ENCODE measurements at regions not wholly inside any gene's neighbourhood (a gene's known extent, or its start where the extent isn't known, plus 50 kb on each side); places are given as distances from the start of the nearest gene placed in this dataset.
"Not testable (repeated sequence)": the region's sequence is repeated elsewhere in the genome, so short reads cannot be mapped to it uniquely, and the experiment has no call there.

DNA sequence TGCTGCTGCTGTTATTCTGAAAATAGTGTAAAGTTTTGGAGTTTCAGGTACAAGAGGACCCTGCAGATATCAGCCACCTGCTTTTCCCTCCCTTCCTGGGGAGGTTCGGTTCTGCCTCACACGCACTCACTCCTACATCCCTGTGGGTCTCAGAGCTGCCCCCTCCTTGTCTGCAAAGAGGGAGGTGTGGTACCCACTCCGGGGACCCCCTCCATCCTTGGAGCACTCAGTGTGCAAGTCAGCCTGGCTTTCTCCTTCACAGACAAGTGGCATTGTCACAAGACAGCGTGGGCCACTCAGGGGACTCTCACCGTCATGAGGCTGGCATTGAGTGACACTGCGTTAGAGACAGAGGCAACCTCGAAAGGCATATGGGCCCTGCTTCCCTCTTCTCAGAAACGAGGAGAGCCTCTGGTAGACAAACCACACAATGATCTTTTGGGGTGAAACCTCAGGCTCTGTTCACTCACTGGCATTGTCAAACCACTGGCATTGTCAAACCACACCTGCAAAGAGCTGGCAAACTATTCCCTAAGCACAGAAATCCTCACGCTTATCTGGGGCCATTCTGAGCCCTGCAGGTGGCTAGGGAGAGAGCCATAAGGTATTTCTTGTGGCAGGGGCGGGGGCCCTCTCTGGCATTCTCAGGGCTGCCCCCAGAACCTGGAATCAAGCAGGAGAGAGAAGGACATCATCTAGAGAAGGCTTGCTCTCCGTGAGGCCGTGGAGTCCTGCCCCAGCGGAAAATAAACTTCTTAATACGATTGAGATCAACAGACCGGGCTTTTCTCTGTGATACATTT is 285.0 kb downstream of the SHOX start:
- 61% methylated on average over 6 of the region's 15 CpGs for WGBS (ENCODE audit: insufficient coverage, low coverage, low lambda C conversion rate, missing lambda C conversion rate)
- Histone ChIP-seq H3K27me3 (no peaks in the 10 kb centered on the region), H3K9me3 (no peaks in the 10 kb centered on the region), H3K36me3 (no peaks in the 10 kb centered on the region), H3K4me3 (no peak overlapping the region), H3K27ac (no peak overlapping the region), H3K4me1 (no peaks in the 10 kb centered on the region)
- intact Hi-C loops (cut with DNase I) = no loop called here
- ATAC-seq (no peak), DNase-seq (no peak)
- TF ChIP-seq, protein P1, sequence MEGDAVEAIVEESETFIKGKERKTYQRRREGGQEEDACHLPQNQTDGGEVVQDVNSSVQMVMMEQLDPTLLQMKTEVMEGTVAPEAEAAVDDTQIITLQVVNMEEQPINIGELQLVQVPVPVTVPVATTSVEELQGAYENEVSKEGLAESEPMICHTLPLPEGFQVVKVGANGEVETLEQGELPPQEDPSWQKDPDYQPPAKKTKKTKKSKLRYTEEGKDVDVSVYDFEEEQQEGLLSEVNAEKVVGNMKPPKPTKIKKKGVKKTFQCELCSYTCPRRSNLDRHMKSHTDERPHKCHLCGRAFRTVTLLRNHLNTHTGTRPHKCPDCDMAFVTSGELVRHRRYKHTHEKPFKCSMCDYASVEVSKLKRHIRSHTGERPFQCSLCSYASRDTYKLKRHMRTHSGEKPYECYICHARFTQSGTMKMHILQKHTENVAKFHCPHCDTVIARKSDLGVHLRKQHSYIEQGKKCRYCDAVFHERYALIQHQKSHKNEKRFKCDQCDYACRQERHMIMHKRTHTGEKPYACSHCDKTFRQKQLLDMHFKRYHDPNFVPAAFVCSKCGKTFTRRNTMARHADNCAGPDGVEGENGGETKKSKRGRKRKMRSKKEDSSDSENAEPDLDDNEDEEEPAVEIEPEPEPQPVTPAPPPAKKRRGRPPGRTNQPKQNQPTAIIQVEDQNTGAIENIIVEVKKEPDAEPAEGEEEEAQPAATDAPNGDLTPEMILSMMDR (IDR thresholded peaks at IDR 0.05) = no peak
- TF ChIP-seq POLR2A (IDR thresholded peaks at IDR 0.05) = no peak

DNA sequence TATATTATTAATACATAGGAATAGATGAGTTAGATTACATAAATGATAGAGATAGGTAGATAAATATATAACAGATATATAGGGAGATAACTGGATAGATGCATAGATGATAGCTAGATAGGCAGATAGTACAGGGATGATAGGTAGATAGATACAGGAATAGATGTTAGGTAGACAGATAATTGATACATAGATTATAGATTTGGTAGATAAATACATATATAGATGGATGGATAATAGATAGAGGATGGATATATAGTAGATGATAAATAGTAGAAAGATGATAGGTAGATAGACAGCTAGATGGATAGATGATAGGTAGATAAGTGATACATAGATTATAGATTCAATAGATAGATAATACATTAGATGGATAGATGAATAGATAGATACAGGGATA is 283.6 kb downstream of the SHOX start:
- TF ChIP-seq, protein P1 (IDR thresholded peaks at IDR 0.05) = no peak
- no peak overlapping the region for H3K4me3 ChIP-seq
- no peaks in the 10 kb centered on the region for H3K36me3 ChIP-seq

DNA sequence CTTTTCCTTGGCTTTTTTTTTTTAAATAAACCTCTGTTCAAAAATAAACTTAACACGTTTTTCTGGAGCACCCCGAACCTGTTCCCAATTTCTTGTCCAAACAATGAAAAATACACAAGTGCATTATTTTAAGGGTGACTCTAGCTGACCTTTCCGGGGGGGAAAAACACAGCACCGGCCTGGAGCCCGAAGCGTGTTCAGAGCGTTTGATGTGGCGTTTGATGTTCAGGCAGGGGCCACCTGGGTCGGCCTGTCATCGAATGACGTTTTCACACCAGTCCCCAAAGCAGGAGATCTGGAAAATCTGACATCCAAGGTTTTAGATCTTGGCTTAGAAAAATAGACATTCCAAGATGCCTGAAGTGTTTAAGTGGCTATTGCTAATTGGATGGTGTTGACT is 282.1 kb downstream of the SHOX start:
- ATAC-seq (no peak), DNase-seq (no peak)
- intact Hi-C loops (cut with DNase I) = no loop called here
- no peak overlapping the region for H3K27ac ChIP-seq
- WGBS (ENCODE audit: insufficient coverage, low coverage, low lambda C conversion rate, missing lambda C conversion rate) = 58% methylated on average over 11 of the region's 11 CpGs
- H3K4me3 ChIP-seq = no peak overlapping the region
- no peaks in the 10 kb centered on the region for H3K36me3 ChIP-seq
- no peaks in the 10 kb centered on the region for H3K4me1 ChIP-seq
- no peak for TF ChIP-seq POLR2A (IDR thresholded peaks at IDR 0.05)
- TF ChIP-seq, protein P1 (IDR thresholded peaks at IDR 0.05) = no peak
- H3K27me3 ChIP-seq = no peaks in the 10 kb centered on the region
- H3K9me3 ChIP-seq = no peaks in the 10 kb centered on the region

More for the DNA sequence above, 283.6 kb downstream of the SHOX start:
- ATAC-seq = no peak
- Histone ChIP-seq H3K27me3 (no peaks in the 10 kb centered on the region), H3K4me1 (no peaks in the 10 kb centered on the region), H3K9me3 (no peaks in the 10 kb centered on the region), H3K27ac (no peak overlapping the region)
- intact Hi-C loops (cut with DNase I) = no loop called here
- no peak for DNase-seq

DNA sequence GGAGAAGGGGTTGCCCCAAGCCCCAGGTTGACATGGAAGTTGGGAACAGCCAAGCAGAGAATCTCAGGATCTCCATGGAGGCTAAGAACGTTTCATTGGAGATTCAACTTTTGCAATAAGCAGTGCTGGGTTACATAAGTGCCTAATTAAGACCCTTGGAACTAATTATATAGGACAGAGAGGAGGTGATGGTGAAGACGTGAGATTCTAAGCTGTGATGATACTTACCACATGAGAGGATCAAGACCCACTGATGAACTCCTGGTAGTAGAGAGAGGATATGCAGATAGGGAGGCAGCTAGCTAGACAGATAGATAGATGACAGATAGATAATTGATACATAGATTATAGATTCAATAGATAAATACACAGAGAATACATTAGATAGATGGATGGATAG is 278.5 kb downstream of the SHOX start:
- not testable (repeated sequence) for H3K9me3 ChIP-seq
- WGBS (ENCODE audit: insufficient coverage, low coverage, low lambda C conversion rate, missing lambda C conversion rate) = 35% methylated on average over 2 of the region's 2 CpGs
- peak in 1 of 4 donors; percentile 35 for ATAC-seq

DNA sequence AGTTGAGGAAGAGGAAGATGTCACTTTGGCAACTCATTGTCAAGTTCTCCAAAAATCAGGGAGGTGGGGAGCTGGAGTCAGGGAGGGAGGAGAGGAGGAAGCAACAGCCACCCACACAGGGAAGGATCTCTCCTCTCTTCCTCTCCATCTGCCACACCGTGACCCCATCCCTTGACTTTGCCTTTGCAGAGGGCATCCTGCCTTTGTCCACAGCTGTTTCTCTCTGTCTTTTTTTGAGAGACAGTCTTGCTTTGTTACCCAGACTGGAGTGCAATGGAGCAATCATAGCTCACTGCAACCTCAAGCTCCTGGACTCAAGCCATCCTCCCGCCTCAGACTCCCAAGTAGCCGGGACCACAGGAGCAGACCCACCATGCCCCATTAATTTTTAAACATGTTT is 276.0 kb downstream of the SHOX start:
- no peaks in the 10 kb centered on the region for H3K36me3 ChIP-seq
- H3K9me3 ChIP-seq = no peaks in the 10 kb centered on the region
- DNase-seq (no peak), ATAC-seq (no peak)
- intact Hi-C loops (cut with DNase I) = no loop called here
- 72% methylated on average over 3 of the region's 3 CpGs for WGBS (ENCODE audit: insufficient coverage, low coverage, low lambda C conversion rate, missing lambda C conversion rate)
- H3K27me3 ChIP-seq = no peaks in the 10 kb centered on the region
- H3K4me1 ChIP-seq = no peaks in the 10 kb centered on the region
- no peak for TF ChIP-seq POLR2A (IDR thresholded peaks at IDR 0.05)
- TF ChIP-seq, protein P1 (IDR thresholded peaks at IDR 0.05) = no peak
- H3K4me3 ChIP-seq = no peak overlapping the region
- H3K27ac ChIP-seq = no peak overlapping the region

More for the DNA sequence above, 278.5 kb downstream of the SHOX start:
- H3K27me3 ChIP-seq; H3K4me1 ChIP-seq; H3K36me3 ChIP-seq; intact Hi-C loops (cut with DNase I); DNase-seq; H3K27ac ChIP-seq; H3K4me3 ChIP-seq: not testable (repeated sequence)
